Endothelial cell of umbilical vein (primary cell): ENCODE measurements at regions not wholly inside any gene's neighbourhood (a gene's known extent, or its start where the extent isn't known, plus 50 kb on each side); places are given as distances from the start of the nearest gene placed in this dataset.

Source experiments
- BruUV-seq: library from RNA; stranded (reverse); fragments of 400-500 nt; replicated peaks from 2 replicates; lab custom pipeline; 2021; lab: Mats Ljungman, UMichigan
- CTCF ChIA-PET: fragments of 300-600, 350-600 bp; sonication (Branson Sonifier 250); formaldehyde crosslinking; loops from one replicate; lab custom pipeline; 2021; ENCODE audit warnings: antibody characterized with exemption, inconsistent platforms; lab: Charles Lee
- POLR2A ChIA-PET: fragments of 300-600, 350-600 bp; sonication (Branson Sonifier 250); formaldehyde crosslinking; loops from one replicate; lab custom pipeline; 2021; ENCODE audit warnings: antibody characterized with exemption, inconsistent platforms; lab: Charles Lee
- DNase-seq: peaks from one replicate; pipeline ENCODE4 v3.0.0-alpha.2; 2011; ENCODE audit warnings: low read depth, low spot score
- FAIRE-seq: peaks from 2 replicates; lab custom pipeline; 2011; peaks lifted over from hg19 to GRCh38; lab: Jason Lieb, UNC
- H2AFZ ChIP-seq: 2 replicates; pipeline ENCODE4 v1.6.0; 2012; ENCODE audit warnings: low read depth, low read length, control low read depth, inconsistent platforms
- H3K27ac ChIP-seq: 2 replicates; pipeline ENCODE4 v1.5.1; 2011; ENCODE audit warnings: low read depth, mild to moderate bottlenecking, control low read depth, low read length, moderate library complexity; ENCODE audit not compliant: insufficient read depth
- H3K27me3 ChIP-seq, 2 experiments: 2 replicates each; pipeline versions ENCODE4 v1.6.0 to v1.6.1; 2011; ENCODE audit warnings: low read length in 2 of 2, mixed read lengths in 1 of 2; ENCODE audit not compliant: control insufficient read depth in 2 of 2, insufficient read depth in 2 of 2
- H3K36me3 ChIP-seq, 2 experiments: 2 replicates in 1 of 2; 3 replicates in 1 of 2; pipeline ENCODE4 v1.5.1; 2011; ENCODE audit warnings: low read length in 2 of 2, mild to moderate bottlenecking in 1 of 2, moderate library complexity in 1 of 2; ENCODE audit not compliant: control insufficient read depth in 2 of 2, insufficient read depth in 2 of 2; ENCODE audit errors: extremely low read depth in 1 of 2
- H3K4me1 ChIP-seq: 3 replicates; pipeline ENCODE4 v1.5.1; 2011; ENCODE audit warnings: mild to moderate bottlenecking, low read length; ENCODE audit not compliant: control insufficient read depth, insufficient read depth; ENCODE audit errors: extremely low read depth
- H3K4me2 ChIP-seq: 2 replicates; pipeline ENCODE4 v1.6.1; 2011; ENCODE audit warnings: low read length, control low read depth, mixed read lengths; ENCODE audit not compliant: insufficient read depth
- H3K4me3 ChIP-seq, 3 experiments: fragments of 200-600 bp in 1 of 3; sonication (generic), shearing (Covaris generic) in 1 of 3; replicated peaks in 1 of 3; 2 replicates each; pipeline ENCODE4 v1.5.1; 2011 to 2016; ENCODE audit warnings: control low read depth in 3 of 3, low read length in 3 of 3, mild to moderate bottlenecking in 2 of 3, inconsistent platforms in 1 of 3, low read depth in 1 of 3, moderate library complexity in 1 of 3; ENCODE audit not compliant: insufficient read depth in 1 of 3
- H3K79me2 ChIP-seq: 2 replicates; pipeline ENCODE4 v1.6.0; 2012; ENCODE audit warnings: low read length, inconsistent platforms; ENCODE audit not compliant: control insufficient read depth, insufficient read depth
- H3K9ac ChIP-seq: replicated peaks from 2 replicates; pipeline ENCODE3; 2011; ENCODE audit warnings: low read length, control low read depth; ENCODE audit not compliant: insufficient read depth; ENCODE audit errors: extremely low read depth
- H3K9me1 ChIP-seq: replicated peaks from 3 replicates; pipeline ENCODE4 v1.6.0; 2011; ENCODE audit warnings: mild to moderate bottlenecking, low read length; ENCODE audit not compliant: control insufficient read depth, insufficient read depth; ENCODE audit errors: extremely low read depth
- H3K9me3 ChIP-seq: replicated peaks from 2 replicates; pipeline ENCODE4 v1.5.1; 2012; ENCODE audit warnings: low read length, inconsistent platforms; ENCODE audit not compliant: control insufficient read depth, insufficient read depth
- H4K20me1 ChIP-seq: replicated peaks from 2 replicates; pipeline ENCODE3; 2011; ENCODE audit warnings: mild to moderate bottlenecking, low read length; ENCODE audit not compliant: control insufficient read depth, insufficient read depth; ENCODE audit errors: extremely low read depth
- EZH2 ChIP-seq: IDR thresholded peaks from 2 replicates; pipeline ENCODE4 v1.6.1; 2012; ENCODE audit warnings: borderline replicate concordance, low read depth, mild to moderate bottlenecking, moderate library complexity, low read length, inconsistent platforms; ENCODE audit not compliant: severe bottlenecking
- FOS ChIP-seq: IDR thresholded peaks from 2 replicates; pipeline ENCODE4 v1.6.1; 2011; ENCODE audit warnings: mild to moderate bottlenecking, low read length, moderate library complexity, borderline replicate concordance; ENCODE audit not compliant: insufficient read depth
- GATA2 ChIP-seq: IDR thresholded peaks from 2 replicates; pipeline ENCODE4 v1.7.0; 2011; ENCODE audit warnings: low read depth, mild to moderate bottlenecking, moderate library complexity, mixed read lengths, low read length; ENCODE audit not compliant: insufficient read length, insufficient read depth
- JUN ChIP-seq: IDR thresholded peaks from 2 replicates; pipeline ENCODE4 v1.6.1; 2011; ENCODE audit warnings: borderline replicate concordance, low read depth; ENCODE audit not compliant: insufficient read length, insufficient read depth
- MYC ChIP-seq: IDR thresholded peaks from one replicate; pipeline ENCODE4 v1.6.1; 2011; ENCODE audit warnings: mild to moderate bottlenecking, low read depth, low read length
- POLR2A ChIP-seq: IDR thresholded peaks from 2 replicates; pipeline ENCODE4 v1.6.1; 2012; ENCODE audit warnings: low read depth, mild to moderate bottlenecking, control low read depth, low read length
- POLR2AphosphoS5 ChIP-seq: IDR thresholded peaks from 2 replicates; pipeline ENCODE4 v1.6.1; 2012; ENCODE audit warnings: low read depth, mild to moderate bottlenecking, control low read depth, low read length, moderate library complexity; ENCODE audit not compliant: insufficient read depth
- dilution Hi-C: fragments of 300-500 bp; cut with MboI; formaldehyde crosslinking; loops from one replicate; pipeline ENCODE4 v1.15.0; 2019; ENCODE audit warnings: low sequenced_read_pairs; ENCODE audit not compliant: extremely low pct_ligation_motif_present
- intact Hi-C: fragments of 100-400 bp; cut with micrococcal nuclease; formaldehyde crosslinking; loops from one replicate; pipeline ENCODE4 v1.10.0; 2022
- TF ChIP-seq, protein P1 (sequence below): IDR thresholded peaks from 2 replicates; pipeline ENCODE4 v1.6.1; 2011; ENCODE audit not compliant: insufficient read depth, insufficient read length
- TF ChIP-seq, protein P2 (sequence below), 2 donors: IDR thresholded peaks; 1 replicate in 1 of 2; 2 replicates in 1 of 2; pipeline ENCODE4 v1.5.1; 2011; ENCODE audit warnings: low read length in 2 of 2, mild to moderate bottlenecking in 2 of 2, moderate library complexity in 2 of 2, control low read depth in 1 of 2, inconsistent platforms in 1 of 2, low read depth in 1 of 2; ENCODE audit not compliant: insufficient read depth in 1 of 2; ENCODE audit errors: extremely low read depth in 1 of 2

- ChIA-PET POLR2A (no interaction called here), CTCF (no interaction called here)
- Histone ChIP-seq H3K9me1 (no peaks in the 10 kb centered on the region), H4K20me1 (no peaks in the 10 kb centered on the region), H3K4me3 (no peak overlapping the region), H3K9me3 (no peaks in the 10 kb centered on the region), H3K9ac (no peak overlapping the region), H3K27ac (no peak overlapping the region), H3K4me2 (no peak overlapping the region), H3K27me3 (peaks cover 3 to 4% of the 10 kb centered on the region in 2 experiments), H3K36me3 (no peaks in the 10 kb centered on the region), H3K79me2 (no peaks in the 10 kb centered on the region), H3K4me1 (peaks cover 21% of the 10 kb centered on the region), H2AFZ (no peak overlapping the region)
- FAIRE-seq = peak; percentile 82
- no TSS peak for BruUV-seq
- no peak for DNase-seq
- dilution Hi-C loops (no loop called here), intact Hi-C loops (no loop called here)
- TF ChIP-seq POLR2A = no peak
- TF ChIP-seq FOS = peak; percentile 54
These were observed 129.1 kb upstream of the ARHGAP42 start for GRCh38 chr11:100557830-100558611.

DNA sequence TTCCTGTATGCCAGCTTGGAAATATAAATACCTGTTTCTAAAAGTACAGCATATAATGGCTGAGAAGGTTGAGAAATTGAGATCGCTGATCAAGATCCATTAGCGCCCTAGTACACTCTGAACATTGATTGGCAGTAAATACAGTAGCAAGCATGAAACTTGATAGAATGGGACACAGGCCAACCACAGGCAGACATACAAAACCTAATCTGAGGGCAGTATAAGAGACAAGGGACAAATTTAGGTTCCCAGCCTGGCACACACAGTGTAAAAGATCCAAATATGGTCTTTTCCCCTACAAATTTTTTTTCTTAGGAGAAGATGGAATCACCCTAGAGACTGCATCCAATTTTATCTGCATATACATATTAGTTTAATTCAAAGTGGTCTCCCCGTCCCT, 126.5 kb upstream of the ARHGAP42 start:
- POLR2A ChIA-PET = no interaction called here
- Histone ChIP-seq H3K79me2 (no peaks in the 10 kb centered on the region), H3K9ac (no peak overlapping the region), H3K4me1 (peaks cover 23% of the 10 kb centered on the region), H4K20me1 (no peaks in the 10 kb centered on the region), H3K4me3 (no peak overlapping the region), H3K9me3 (no peaks in the 10 kb centered on the region), H3K27ac (no peak overlapping the region), H3K9me1 (no peaks in the 10 kb centered on the region), H2AFZ (no peak overlapping the region), H3K4me2 (no peak overlapping the region), H3K36me3 (no peaks in the 10 kb centered on the region), H3K27me3 (peaks cover 3 to 4% of the 10 kb centered on the region in 2 experiments)
- DNase-seq (no peak), FAIRE-seq (no peak)
- intact Hi-C loops = no loop called here
- CTCF ChIA-PET = interaction anchor here (1.6 kb wide), 1 partner anchor 16 kb away, joined by 5 read pairs; no protein-coding TSS in a partner anchor
- no TSS peak for BruUV-seq
- dilution Hi-C loops = no loop called here
- TF ChIP-seq MYC (no peak), JUN (no peak), EZH2 (no peak), POLR2AphosphoS5 (no peak), GATA2 (no peak), FOS (no peak), POLR2A (no peak)
- TF ChIP-seq, protein P1, sequence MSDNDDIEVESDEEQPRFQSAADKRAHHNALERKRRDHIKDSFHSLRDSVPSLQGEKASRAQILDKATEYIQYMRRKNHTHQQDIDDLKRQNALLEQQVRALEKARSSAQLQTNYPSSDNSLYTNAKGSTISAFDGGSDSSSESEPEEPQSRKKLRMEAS = no peak
- TF ChIP-seq, protein P2, sequence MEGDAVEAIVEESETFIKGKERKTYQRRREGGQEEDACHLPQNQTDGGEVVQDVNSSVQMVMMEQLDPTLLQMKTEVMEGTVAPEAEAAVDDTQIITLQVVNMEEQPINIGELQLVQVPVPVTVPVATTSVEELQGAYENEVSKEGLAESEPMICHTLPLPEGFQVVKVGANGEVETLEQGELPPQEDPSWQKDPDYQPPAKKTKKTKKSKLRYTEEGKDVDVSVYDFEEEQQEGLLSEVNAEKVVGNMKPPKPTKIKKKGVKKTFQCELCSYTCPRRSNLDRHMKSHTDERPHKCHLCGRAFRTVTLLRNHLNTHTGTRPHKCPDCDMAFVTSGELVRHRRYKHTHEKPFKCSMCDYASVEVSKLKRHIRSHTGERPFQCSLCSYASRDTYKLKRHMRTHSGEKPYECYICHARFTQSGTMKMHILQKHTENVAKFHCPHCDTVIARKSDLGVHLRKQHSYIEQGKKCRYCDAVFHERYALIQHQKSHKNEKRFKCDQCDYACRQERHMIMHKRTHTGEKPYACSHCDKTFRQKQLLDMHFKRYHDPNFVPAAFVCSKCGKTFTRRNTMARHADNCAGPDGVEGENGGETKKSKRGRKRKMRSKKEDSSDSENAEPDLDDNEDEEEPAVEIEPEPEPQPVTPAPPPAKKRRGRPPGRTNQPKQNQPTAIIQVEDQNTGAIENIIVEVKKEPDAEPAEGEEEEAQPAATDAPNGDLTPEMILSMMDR (IDR thresholded peaks at IDR 0.05; ENCODE audit: extremely low read depth in 1 of 2, insufficient read depth in 1 of 2, low read depth in 1 of 2, low read length in 2 of 2) = no peak
